ENCODE measurements at regions not wholly inside any gene's neighbourhood (a gene's known extent, or its start where the extent isn't known, plus 50 kb on each side); places are given as distances from the start of the nearest gene placed in this dataset.

DNA sequence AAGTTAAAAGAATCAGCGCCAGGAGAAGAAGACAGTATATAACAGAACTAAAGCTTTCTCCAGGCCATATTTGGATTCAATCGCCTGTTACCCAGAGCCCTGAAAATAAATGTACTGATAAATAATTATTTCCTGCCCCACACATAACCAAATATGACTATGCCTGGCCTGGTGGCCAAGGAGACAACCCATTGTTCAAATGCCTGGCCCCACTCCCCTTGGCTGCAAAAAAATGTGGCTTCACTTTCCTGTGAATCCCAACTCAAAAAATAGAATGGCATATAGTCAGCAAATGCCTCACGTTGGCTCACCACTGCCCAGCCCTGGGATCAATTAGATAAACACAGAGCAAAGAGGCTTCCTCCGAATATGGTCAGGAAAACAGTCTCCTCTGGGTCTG is 472.1 kb downstream of the BCL11B start:
- ChIA-PET CTCF (no interaction called here), POLR2A (no interaction called here)
- no peak for DNase-seq (ENCODE audit: extremely low spot score)
- TF ChIP-seq, protein P1, sequence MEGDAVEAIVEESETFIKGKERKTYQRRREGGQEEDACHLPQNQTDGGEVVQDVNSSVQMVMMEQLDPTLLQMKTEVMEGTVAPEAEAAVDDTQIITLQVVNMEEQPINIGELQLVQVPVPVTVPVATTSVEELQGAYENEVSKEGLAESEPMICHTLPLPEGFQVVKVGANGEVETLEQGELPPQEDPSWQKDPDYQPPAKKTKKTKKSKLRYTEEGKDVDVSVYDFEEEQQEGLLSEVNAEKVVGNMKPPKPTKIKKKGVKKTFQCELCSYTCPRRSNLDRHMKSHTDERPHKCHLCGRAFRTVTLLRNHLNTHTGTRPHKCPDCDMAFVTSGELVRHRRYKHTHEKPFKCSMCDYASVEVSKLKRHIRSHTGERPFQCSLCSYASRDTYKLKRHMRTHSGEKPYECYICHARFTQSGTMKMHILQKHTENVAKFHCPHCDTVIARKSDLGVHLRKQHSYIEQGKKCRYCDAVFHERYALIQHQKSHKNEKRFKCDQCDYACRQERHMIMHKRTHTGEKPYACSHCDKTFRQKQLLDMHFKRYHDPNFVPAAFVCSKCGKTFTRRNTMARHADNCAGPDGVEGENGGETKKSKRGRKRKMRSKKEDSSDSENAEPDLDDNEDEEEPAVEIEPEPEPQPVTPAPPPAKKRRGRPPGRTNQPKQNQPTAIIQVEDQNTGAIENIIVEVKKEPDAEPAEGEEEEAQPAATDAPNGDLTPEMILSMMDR (IDR thresholded peaks at IDR 0.05; ENCODE audit: control extremely low read depth, extremely low read depth, low read depth, missing control alignments), result no peak

DNA sequence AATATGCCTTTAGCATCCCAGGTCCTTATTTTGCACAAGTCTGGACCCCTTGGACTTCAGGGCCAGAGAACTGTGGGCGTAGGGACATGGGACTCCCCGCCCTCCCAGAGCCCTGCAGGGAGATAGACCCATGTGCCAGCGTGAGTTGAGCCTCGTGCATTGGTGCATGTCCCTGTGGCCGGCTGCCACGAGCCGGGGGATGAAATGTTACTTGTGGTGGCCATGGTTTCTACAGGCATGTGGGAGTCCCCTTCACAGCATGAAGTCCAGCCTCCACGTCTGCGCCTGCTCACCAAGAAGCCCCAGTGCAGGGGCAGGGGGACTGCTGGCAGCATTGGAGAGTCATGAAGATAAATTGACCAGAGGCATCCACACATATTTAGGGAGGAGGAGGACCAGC is 470.0 kb downstream of the BCL11B start:
- CTCF ChIA-PET, result no interaction called here
- TF ChIP-seq, protein P1 (IDR thresholded peaks at IDR 0.05; ENCODE audit: control extremely low read depth, extremely low read depth, low read depth, missing control alignments), result no peak
- no peak for DNase-seq (ENCODE audit: extremely low spot score)
- POLR2A ChIA-PET, result no interaction called here

DNA sequence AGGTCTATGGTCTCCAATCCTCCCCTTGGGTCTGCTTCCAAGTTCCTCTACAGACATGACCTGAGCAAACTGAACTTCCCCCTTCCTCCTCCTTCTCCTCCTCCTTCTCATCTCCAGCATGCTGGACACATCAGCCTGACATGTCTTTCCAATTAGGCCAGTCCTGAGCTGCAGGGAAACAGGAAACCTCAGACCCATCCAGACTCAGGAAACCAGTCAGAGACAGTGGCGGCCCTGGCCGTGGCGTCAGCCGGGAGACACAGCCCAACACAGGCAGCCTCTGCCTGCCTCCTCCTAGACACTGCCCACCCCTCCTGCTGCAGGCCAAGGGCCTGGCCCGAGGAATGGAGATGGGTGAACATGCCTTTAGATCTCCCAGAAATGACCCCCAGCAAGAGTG is 468.8 kb downstream of the BCL11B start:
- ChIA-PET CTCF (no interaction called here), POLR2A (no interaction called here)
- TF ChIP-seq, protein P1 (IDR thresholded peaks at IDR 0.05; ENCODE audit: control extremely low read depth, extremely low read depth, low read depth, missing control alignments), result no peak
- DNase-seq (ENCODE audit: extremely low spot score), result no peak

DNA sequence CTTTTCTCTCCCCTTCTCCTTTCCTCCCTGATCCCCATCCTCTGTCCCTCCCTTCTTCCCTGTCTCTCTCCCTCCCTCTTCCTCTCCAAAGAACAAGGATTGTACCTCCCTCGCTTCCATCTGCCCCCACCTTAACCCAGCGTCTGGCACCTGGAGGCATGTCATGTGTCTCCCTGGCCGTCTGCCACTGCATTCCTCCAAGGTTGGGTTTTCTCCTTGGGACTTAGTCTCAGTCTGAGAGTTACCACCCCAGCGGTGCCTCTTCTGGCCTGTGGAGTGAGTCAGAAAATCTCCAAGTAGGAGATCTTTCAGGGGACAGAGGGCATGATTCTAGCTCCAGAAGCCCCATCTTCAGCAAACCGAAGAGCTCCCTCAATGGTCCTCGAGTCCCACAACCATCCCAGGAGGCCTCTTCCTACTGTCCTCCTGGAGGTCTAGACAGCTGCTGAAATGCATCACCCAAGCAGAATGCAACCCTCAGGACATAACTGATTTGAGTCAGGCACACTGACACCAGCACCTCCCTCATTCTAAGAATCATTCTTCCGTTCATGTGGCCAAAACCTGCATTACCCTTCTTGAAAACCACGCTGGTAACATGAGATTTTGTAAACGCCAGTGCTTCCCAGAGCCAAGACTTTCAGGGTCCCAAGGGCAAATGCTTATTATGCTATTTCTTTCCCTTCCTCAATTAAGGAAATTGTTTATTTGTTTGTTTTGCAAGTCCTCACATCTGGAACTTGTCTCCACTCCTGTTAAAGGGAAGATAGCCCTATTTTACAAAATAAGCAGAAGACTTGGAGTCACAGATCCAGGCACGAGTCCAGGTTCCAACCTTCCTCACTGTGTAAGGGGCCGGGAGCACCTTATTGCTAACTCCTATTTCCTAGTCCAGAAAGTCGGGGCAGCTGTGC is 463.2 kb downstream of the BCL11B start:
- no peak for DNase-seq (ENCODE audit: extremely low spot score)
- CTCF ChIA-PET, result no interaction called here
- POLR2A ChIA-PET, result no interaction called here
- TF ChIP-seq, protein P1 (IDR thresholded peaks at IDR 0.05; ENCODE audit: control extremely low read depth, extremely low read depth, low read depth, missing control alignments), result no peak

DNA sequence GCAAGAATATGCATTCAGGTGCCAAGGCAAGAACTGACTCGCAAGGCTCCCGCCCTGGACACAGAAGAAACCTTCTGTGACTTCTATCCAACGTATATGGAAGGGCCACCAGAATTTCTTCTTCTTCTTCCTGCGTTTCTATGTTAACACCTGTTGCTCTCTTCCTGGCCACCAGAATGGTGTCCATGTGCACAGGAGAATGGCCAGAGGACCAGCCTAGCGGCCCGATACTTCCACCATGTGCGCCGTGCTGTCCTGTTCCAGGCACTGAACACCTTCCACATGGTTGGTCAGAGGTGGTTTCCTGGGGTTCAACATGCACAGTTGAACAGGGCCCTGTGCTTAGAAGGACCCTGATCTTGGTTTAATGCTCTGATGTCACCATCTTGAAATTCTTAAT is 455.8 kb downstream of the BCL11B start:
- TF ChIP-seq, protein P1 (IDR thresholded peaks at IDR 0.05; ENCODE audit: control extremely low read depth, extremely low read depth, low read depth, missing control alignments), result no peak
- CTCF ChIA-PET, result no interaction called here
- POLR2A ChIA-PET, result no interaction called here
- DNase-seq (ENCODE audit: extremely low spot score), result no peak

DNA sequence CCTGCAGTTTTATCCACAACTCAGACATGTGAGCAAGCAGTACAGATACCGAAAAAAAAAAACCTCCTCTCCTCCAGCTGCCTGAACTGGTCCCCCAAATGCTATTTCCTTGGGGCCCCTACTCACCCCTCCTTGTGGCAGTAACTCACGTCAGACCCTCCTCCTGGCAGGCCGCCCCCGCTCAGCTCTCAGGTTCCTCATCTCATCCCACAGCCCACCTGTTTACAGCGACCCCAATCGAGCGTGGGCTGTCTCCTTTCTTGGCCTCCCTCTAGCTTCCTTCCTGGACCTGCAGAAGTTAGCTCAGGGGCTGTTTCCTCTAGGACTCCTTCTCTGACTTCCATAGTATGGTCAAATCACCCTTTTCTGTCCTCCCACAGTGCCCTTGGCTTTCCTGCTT is 455.3 kb downstream of the BCL11B start:
- TF ChIP-seq, protein P1 (IDR thresholded peaks at IDR 0.05; ENCODE audit: control extremely low read depth, extremely low read depth, low read depth, missing control alignments), result no peak
- CTCF ChIA-PET, result no interaction called here
- POLR2A ChIA-PET, result no interaction called here
- DNase-seq (ENCODE audit: extremely low spot score), result no peak
